ENCODE measurements at regions not wholly inside any gene's neighbourhood (a gene's known extent, or its start where the extent isn't known, plus 50 kb on each side); places are given as distances from the start of the nearest gene placed in this dataset.

DNA sequence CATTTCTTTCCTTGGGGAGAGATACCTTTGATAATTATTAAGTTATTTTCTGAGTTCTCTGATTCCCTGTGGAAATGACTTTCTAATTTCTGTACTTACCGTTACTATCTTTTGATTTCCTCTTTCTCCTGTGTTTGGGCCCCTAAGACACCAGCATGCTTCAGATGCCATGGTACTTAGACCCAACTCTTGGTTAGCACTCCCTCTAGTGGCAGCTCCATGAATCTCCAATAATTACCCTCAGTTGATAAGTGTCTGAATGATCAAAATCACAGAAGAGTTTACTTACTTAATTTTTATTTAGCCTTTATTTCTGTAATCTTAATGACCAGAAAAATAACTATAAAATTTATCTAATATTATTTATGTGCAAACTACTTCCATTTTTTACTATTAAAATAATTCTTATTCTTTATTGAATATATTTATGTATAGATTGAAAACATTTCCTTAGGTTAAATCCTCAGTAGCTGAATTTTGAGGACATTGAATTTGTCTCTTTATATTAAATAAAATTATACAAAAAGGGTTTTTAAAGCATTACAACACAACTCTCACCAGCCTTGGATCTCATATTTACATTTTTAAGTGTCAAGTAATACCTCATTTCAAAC, 300.4 kb downstream of the KCNS3 start:
- intact Hi-C loops (cut with DNase I): no loop called here
- ATAC-seq (ENCODE audit: poor library complexity): peak; percentile 80
- DNase-seq: no peak

DNA sequence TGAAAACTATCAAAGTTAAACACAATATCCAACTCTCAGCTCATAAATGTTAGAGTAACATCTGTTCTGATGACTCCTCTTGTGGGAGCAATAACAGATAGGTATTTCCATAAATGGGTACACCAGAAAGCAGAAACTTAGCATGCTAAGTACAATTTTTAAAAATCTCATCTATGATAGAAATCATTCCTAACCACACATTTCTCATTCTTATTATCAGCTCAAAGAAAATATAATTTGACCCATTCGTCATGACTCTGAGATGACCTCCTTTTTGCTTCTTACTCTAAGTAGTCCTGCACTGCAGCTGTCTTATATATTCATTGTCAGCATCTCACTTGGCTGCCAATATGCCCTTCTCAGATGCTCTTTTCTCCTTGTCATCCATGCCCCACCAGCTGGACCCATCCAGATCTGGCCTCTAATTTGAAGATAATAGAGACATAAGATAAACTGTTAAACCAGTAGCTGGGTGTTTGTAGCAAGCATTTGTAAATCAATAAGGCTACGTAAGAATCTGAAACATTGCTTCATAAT, 298.3 kb downstream of the KCNS3 start:
- no peak for ATAC-seq (ENCODE audit: poor library complexity)
- intact Hi-C loops (cut with DNase I): no loop called here
- no peak for DNase-seq

DNA sequence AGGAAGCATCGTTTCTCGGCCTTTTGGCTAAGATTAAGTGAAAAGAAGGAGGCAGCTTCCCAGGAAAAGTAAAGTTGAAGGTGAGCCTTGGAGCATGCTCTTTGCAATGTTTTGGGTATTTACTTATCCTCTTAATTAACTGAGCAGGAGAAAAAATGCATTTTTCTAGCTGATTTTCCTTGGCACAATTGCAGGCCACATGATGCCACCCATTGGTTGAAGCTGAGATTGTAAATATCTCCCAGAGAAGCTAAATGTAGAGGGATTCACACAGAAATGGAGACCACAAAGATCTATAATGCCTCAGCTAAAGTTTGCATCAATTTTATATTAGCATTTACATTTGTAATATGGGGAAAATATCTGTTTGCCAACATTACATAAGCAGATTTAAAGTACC, 294.1 kb downstream of the KCNS3 start:
- intact Hi-C loops (cut with DNase I): no loop called here
- ATAC-seq (ENCODE audit: poor library complexity): no peak
- no peak for DNase-seq

DNA sequence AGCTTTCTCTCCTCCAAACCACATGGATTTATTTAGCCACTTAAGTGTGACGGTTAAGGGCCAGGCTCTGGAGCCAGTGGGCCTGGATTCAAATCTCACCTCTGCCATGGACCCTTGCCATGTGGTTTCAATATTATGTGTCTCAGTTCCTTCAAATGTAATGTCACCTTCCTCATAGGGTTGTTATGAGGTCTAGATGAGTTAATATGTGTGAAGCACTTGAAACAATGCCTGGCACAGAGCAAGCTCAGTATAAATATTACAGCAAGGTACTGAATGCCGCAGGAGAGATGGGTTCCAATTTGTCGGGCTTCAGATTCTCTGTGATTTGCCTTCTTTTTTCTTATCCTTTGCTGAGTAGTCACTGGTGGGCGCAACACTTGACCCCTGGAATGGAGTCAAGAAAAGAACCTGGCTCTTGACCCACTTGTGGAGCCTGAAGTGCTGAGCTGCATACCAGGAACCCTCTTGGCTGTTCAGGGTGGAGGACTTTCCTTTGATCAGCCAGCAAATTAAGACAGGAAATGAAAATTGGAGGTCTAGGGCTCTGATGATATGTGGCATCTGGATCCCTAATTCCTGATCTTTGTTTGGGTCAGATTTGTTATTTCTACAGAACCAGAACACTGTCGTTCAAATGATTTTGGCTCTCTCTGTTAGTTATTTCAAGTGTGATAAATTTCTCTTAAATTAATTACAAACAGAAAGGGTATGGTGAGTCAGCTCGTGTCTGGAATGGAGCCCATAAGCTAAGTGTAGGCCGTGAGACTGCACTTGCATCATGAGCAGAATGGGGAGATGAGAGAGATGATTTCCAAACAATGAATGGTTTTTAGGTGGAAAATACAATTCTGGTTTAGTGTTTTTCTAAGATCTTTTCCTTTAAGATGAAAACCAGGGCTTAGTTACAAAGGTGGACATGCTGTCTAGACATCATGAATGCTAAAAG, 293.0 kb downstream of the KCNS3 start:
- intact Hi-C loops (cut with DNase I): no loop called here
- no peak for DNase-seq

DNA sequence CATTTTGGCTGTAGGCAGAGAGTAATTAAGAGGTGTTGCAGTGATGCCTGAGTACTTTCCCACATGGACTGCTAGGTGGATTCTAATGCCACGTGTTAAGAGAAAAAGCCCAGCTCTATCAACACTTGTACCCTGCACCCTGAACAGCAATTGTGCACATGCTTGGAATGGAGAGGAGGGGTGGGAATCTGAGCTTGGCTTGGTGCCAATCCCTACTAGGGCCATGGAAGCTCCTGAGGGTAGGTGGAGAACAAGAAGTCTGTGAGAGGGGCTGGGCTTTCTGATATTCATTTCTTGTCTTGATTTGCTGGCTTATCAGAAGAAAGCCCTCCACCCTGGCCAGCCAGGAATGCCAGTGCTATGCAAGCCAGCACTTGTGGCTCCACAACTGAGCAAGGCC, 292.2 kb downstream of the KCNS3 start:
- DNase-seq: no peak

More for the DNA sequence above, 293.0 kb downstream of the KCNS3 start:
- no peak for ATAC-seq (ENCODE audit: poor library complexity)

DNA sequence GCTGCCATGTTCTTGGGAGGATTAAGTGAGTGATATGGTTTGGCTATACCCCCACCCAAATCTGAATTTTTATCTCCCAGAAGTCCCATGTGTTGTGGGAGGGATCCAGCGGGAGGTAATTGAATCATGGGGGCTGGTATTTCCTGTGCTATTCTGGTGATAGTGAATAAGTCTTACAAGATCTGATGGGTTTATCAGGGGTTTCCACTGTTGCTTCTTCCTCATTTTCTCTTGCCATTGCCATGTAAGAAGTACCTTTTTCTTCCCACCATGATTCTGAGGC, 291.4 kb downstream of the KCNS3 start:
- ATAC-seq (ENCODE audit: poor library complexity) (no peak), DNase-seq (no peak)
- intact Hi-C loops (cut with DNase I): no loop called here

More for the DNA sequence above, 292.2 kb downstream of the KCNS3 start:
- no peak for ATAC-seq (ENCODE audit: poor library complexity)
- intact Hi-C loops (cut with DNase I): no loop called here

DNA sequence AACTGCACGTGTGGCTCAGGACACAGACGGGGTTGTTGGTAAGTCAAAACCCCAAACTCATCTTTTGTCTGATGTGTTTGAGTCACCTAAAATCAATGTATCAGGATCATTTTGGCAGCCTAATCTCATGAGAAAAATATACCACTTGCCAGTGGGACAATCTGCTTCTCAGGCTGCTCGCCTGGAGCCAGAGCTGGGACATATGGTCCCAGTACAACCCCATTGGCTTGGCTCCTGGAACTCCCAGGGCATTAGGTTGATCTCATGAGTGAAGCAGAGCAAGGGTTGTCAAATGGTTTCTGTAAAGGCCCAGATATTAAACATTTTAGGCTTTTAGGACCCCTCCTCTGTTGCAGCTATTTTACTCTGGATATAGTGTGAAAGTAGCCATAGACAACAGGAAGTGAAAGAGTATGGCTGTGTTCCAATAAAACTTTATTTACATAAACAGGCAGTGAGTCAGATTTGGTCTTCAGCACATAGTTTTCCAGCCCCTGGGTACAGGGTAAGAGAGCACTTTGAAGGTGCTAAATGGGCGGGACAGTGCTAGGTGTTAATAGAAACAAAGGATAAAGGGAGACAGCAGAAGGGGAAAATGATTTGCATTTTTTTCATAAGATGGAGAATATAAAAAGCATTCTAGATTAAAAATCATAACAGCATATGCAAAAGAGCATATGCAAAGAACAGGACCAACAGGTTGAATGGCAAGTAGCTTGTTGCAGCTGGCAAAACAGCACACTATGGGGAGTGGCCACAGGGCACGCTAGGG, 290.8 kb downstream of the KCNS3 start:
- ATAC-seq (ENCODE audit: poor library complexity): no peak
- no peak for DNase-seq
- intact Hi-C loops (cut with DNase I): no loop called here

DNA sequence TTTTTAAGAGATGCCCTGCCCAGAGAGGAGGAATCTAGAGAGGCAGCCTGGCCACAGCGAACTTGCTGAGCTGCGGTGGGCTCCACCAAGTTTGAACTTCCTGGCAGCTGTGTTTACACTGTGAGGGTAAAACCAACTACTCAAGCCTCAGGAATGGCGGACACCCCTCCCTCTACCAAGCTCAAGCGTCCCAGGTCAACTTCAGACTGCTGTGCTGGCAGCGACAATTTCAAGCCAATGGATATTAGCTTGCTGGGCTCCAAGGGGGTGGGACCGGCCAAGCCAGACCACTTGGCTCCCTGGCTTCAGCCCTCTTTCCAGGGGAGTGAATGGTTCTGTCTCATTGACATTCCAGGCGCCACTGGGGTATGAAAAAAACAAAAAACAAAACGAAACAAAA, 289.4 kb downstream of the KCNS3 start:
- intact Hi-C loops (cut with DNase I): no loop called here
- no peak for DNase-seq

DNA sequence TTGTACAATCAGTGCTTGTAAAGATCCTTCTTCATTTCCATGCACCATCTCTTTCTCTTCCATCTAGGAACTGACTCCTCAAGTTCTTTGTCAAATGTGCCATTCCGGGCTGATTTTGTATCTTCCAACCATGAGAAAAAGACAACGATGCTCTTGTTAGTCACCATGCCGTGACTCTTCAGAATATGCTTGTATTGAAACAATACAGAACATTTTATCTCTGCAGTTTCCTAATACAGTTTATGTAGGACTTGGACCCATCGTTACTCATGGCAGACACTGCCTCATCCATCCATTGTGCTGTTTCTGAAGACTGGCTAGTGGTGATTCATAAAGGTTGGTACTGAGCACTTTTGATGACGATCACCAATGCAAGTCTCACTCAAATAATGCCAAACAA, 283.2 kb downstream of the KCNS3 start:
- intact Hi-C loops (cut with DNase I): no loop called here
- ATAC-seq (ENCODE audit: poor library complexity) (no peak), DNase-seq (no peak)

More for the DNA sequence above, 289.4 kb downstream of the KCNS3 start:
- ATAC-seq (ENCODE audit: poor library complexity): no peak

DNA sequence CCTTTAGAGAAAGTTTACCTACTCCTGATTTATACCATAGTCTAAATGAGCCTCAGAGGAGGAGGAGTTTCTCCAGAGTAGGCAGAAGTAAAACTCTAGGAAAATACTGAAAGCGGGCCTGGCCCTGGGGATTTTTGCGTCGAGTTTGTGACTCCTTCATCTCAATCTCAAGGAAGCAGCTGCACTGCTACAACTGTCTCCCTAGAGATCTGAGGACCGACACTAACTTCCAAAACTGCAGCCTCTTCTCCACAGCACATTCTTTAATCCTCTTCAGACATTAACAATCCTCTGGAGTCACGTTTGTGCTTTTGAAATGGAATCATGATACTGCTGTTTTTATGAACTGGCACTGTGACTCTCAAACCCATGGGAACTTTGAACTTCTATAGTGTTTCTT, 281.4 kb downstream of the KCNS3 start:
- no peak for DNase-seq
- peak; percentile 18 for ATAC-seq (ENCODE audit: poor library complexity)
- intact Hi-C loops (cut with DNase I): no loop called here

DNA sequence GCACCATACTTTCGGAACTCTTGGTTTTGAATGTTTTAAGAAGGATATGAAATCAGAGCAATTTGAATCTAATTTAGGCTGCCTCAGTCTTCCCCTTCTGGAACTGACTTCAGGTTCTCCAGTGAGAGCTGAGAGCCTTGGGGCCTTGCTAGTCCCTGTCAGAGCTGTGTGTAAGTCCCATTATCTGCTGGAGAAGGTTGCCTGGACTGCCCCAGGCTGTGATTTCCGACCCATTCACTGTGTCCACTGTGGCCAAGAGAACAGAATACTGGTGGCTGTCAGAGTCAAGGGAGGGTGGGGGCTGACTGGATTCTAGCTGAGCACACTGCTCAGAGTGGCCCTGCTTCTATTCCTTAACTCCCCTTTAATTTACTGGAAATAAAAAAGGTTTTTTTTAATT, 278.0 kb downstream of the KCNS3 start:
- DNase-seq: no peak
- intact Hi-C loops (cut with DNase I): no loop called here
- ATAC-seq (ENCODE audit: poor library complexity): no peak

DNA sequence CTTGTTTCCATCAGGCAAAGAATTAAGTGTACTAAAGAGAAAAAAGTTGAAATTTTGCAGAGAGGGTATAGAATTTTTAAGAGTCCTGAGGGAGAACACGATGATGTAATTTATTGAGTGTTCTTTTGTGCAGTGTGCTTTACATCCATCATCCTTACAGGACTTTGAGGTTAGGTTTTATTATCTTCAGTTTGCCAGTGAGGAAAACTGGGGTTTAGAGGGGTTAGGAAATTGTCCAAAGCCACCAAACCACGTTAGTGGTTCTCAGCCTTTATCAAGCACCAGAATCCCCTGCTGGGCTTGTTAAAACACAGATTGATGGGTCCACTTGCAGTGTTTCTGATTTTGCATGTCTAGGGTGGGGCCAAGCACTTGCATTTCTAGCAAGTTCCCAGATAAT, 277.5 kb downstream of the KCNS3 start:
- no peak for ATAC-seq (ENCODE audit: poor library complexity)

DNA sequence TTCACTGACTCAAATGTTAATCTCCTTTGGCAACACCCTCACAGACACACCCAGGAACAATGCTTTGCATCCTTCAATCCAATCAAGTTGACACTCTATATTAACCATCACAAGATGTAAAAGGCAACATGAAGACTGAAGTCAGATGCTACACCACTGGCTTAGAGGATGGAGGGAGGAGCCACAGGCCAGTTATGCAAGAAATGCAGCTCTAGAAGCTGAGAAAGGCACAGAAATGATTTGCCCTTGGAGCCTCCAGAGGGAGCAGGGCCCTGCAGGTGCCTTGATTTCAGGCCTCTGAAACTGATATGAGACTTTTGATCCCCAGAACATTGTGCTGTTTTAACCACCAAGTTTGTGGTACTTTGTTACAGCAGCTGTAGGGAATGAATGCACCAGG, 276.3 kb downstream of the KCNS3 start:
- intact Hi-C loops (cut with DNase I): no loop called here
- ATAC-seq (ENCODE audit: poor library complexity) (no peak), DNase-seq (no peak)

More for the DNA sequence above, 277.5 kb downstream of the KCNS3 start:
- intact Hi-C loops (cut with DNase I): no loop called here
- no peak for DNase-seq

DNA sequence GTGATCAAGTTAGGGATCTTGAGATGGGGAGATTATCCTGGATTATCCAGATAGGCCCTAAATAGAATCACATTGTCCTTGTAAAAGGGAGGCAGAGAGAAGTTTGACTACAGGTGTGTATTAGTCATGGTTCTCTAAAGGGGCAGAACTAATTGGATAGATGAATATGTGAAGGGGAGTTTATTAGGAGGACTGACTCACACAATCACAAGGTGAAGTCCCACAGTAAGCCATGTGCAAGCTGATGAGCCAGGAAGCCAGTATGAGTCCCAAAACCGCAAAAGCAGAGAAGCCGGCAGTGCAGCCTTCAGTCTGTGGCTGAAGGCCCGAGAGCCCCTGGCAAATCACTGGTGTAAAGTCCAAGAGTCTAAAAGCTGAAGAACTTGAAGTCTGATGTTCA, 275.8 kb downstream of the KCNS3 start:
- DNase-seq: no peak
- ATAC-seq (ENCODE audit: poor library complexity): no peak
- intact Hi-C loops (cut with DNase I): no loop called here

DNA sequence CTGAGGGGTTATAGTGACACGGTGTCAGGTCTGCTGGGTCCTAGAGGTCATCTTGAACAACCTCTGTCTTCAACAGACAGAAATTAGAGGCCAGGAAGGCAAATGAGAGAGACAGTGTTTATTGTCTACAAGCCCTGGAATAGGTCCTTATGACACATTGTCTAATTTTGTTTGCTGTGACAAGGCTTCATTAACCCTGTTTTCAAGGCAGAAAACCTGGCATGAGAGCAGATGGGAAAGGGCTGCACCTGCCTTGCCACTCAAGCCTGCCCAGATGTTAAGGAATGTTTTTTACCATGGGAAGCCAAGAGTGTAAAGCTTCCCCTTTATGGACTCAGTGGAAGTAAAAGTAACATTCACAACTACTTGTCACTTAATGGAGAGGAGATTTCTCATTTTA, 275.3 kb downstream of the KCNS3 start:
- DNase-seq: no peak
- intact Hi-C loops (cut with DNase I): no loop called here
- ATAC-seq (ENCODE audit: poor library complexity): no peak

DNA sequence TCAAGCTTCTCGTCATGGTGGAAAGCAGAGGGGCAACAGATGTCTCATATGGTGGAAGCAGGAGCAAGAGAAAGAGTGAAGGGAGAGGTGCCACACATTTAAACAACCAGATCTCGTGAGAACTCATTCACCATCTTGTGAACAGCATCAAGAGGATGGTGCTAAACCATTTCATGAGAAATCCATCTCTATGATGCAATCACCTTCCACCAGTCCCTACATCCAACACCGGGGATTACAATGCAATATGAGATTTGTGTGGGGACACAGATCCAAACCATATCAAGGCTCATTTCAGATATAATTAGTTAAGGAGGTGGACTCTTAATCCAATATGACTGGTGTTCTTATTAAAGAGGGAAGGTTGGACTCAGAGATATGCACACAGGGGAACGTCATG, 272.8 kb downstream of the KCNS3 start:
- intact Hi-C loops (cut with DNase I): no loop called here
- DNase-seq (no peak), ATAC-seq (ENCODE audit: poor library complexity) (no peak)

DNA sequence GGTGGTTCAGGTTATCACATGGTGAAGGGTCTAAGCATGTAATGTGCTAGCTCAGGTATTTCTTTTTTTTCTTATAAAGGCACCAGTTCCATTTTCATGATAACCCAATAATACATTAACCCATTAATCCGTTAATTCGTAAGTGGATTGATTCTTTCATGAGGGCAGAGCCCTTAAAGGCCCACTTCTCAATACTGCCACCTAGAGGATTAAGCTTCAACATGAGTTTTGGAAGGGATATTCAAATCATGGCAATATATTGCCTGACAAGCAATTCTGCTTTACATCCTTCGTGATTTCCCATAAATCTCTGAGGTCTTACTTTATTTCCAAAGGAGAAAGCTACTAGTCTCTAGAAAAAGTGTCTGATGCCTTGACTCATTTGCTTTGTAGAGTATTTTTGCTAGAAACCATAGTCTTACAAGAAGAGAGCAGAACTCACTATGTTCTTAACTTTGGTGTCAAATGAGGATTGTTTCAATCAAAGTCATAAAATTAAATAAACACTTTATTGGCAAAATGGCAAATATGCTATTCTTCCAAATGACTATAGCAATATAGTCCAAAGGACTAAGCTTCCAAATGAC, 271.3 kb downstream of the KCNS3 start:
- intact Hi-C loops (cut with DNase I): loop anchor here (5.0 kb wide), 1 partner anchor 297 kb away; no protein-coding TSS in a partner anchor

DNA sequence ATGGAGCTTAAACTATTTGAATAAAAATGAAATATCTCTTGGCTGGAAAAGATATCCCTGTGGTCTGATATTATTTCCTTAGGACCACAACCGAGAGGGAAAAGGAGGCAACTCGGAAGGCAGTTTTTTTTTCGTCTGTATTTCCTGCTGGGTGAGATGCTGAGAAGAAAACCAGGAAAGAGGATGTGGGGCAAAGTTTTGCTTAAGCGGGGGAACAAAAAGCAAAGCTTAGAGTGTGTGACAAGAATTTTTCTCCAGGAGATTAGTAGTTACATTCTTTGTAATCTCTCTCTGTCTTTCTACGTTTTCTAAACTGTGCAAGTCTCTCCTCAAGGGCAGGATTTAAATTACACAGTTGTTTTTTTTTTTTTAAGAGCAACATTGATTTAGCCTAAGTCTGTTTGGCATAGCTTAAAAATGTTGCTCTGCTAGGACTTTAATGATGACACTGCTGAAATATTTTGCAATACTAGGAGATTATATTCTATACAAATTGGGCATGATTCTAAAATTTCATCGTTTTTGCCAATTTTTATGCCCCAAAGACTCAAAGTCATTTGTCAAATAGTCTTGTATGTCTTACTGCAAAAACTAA, 258.5 kb downstream of the KCNS3 start:
- DNase-seq: no peak
- intact Hi-C loops (cut with DNase I): no loop called here

More for the DNA sequence above, 271.3 kb downstream of the KCNS3 start:
- DNase-seq (no peak), ATAC-seq (ENCODE audit: poor library complexity) (no peak)

DNA sequence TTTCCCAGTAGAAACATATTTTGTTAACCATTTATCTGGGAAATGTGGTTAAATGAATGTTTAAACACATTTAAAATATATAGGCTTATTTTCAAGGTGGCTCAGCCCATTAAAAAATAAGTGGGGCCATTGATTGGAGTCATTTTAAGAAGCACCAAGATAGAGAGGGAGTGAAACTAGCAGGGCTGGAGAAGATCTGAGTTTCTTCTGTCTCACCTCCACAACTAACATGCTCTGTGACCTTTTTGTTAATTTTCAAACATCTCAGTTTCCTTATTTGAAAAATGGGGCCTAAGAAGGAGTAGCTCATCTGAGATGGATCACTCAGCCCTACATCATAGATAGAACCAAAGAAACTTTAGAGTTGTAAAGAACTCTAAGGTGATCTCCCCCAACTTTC, 254.8 kb downstream of the KCNS3 start:
- DNase-seq (no peak), ATAC-seq (ENCODE audit: poor library complexity) (no peak)
- intact Hi-C loops (cut with DNase I): no loop called here

More for the DNA sequence above, 258.5 kb downstream of the KCNS3 start:
- no peak for ATAC-seq (ENCODE audit: poor library complexity)
